HCT116 (cell line): ENCODE measurements at regions not wholly inside any gene's neighbourhood (a gene's known extent, or its start where the extent isn't known, plus 50 kb on each side); places are given as distances from the start of the nearest gene placed in this dataset.

Experiments
- ATAC-seq: fragments of 200-7000 bp; cut with Tn5 transposase; 2 replicates; pipeline ENCODE4 v1.9.1; 2020; ENCODE audit warnings: mild to moderate bottlenecking, moderate library complexity
- BruUV-seq: library from RNA; stranded (reverse); fragments of 400-500 nt; replicated peaks from 2 replicates; lab custom pipeline; 2021; lab: Mats Ljungman, UMichigan
- CTCF ChIA-PET: fragments of 300-600 bp; sonication (Branson Sonifier 250); formaldehyde crosslinking; loops from one replicate; lab custom pipeline; 2021; ENCODE audit warnings: antibody characterized with exemption; lab: Charles Lee
- POLR2A ChIA-PET: fragments of 300-600, 350-600 bp; sonication (Branson Sonifier 250); formaldehyde crosslinking; loops from one replicate; lab custom pipeline; 2021; ENCODE audit warnings: antibody characterized with exemption; lab: Charles Lee
- RAD21 ChIA-PET, 2 experiments: fragments of 300-600 bp; sonication (Branson Sonifier 250); formaldehyde crosslinking; loops; one replicate each; lab custom pipeline; 2023; ENCODE audit warnings: low total read pairs in 2 of 2; ENCODE audit not compliant: uncharacterized antibody in 2 of 2, unreplicated experiment in 2 of 2, low non-redundant PET in 1 of 2; lab: Charles Lee
- DNase-seq: peaks from one replicate; pipeline ENCODE4 v3.0.0-alpha.2; 2010; ENCODE audit warnings: low read depth, low spot score
- H2AFZ ChIP-seq: fragments of 200-600 bp; shearing (Covaris generic), sonication (generic); 2 replicates; pipeline ENCODE4 v1.6.1; 2017; ENCODE audit warnings: low read depth, mixed run types, mixed read lengths, antibody characterized with exemption, low read length; ENCODE audit not compliant: poor library complexity, severe bottlenecking
- H3K27ac ChIP-seq: 2 replicates; pipeline ENCODE4 v1.5.1; 2012; ENCODE audit warnings: low read depth, low read length
- H3K27me3 ChIP-seq: fragments of 200-600 bp; sonication (generic); 2 replicates; pipeline ENCODE4 v1.6.1; 2016; ENCODE audit warnings: mixed run types, low read length, mixed read lengths; ENCODE audit not compliant: insufficient read depth
- H3K36me3 ChIP-seq, 2 experiments: fragments of 200-500 bp in 1 of 2; fragments of 200-600 bp in 1 of 2; sonication (Bioruptor generic) in 1 of 2; sonication (generic) in 1 of 2; 2 replicates each; pipeline versions ENCODE4 v1.5.1 to v1.6.1; 2014 to 2016; ENCODE audit warnings: low read length in 2 of 2, inconsistent platforms in 1 of 2, mixed read lengths in 1 of 2, mixed run types in 1 of 2; ENCODE audit not compliant: insufficient read depth in 2 of 2, control insufficient read depth in 1 of 2
- H3K4me1 ChIP-seq, 2 experiments: fragments of 200-600 bp in 1 of 2; sonication (generic) in 1 of 2; 2 replicates each; pipeline versions ENCODE4 v1.5.1 to v1.6.1; 2012 to 2017; ENCODE audit warnings: low read length in 2 of 2, inconsistent platforms in 1 of 2, mild to moderate bottlenecking in 1 of 2, mixed read lengths in 1 of 2, mixed run types in 1 of 2, moderate library complexity in 1 of 2; ENCODE audit not compliant: insufficient read depth in 2 of 2, control insufficient read depth in 1 of 2
- H3K4me2 ChIP-seq: fragments of 200-600 bp; sonication (generic); 2 replicates; pipeline ENCODE4 v1.6.1; 2017; ENCODE audit warnings: mixed run types, low read length, mixed read lengths
- H3K4me3 ChIP-seq, 2 experiments: fragments of 200-600 bp in 1 of 2; sonication (generic) in 1 of 2; replicated peaks in 1 of 2; 2 replicates each; pipeline ENCODE4 v1.5.1; 2011 to 2016; ENCODE audit warnings: low read length in 2 of 2, control low read depth in 1 of 2, low read depth in 1 of 2, mild to moderate bottlenecking in 1 of 2, mixed read lengths in 1 of 2, mixed run types in 1 of 2
- H3K79me2 ChIP-seq: fragments of 200-600 bp; sonication (generic); 2 replicates; pipeline ENCODE4 v1.6.1; 2017; ENCODE audit warnings: mild to moderate bottlenecking, mixed run types, low read length, moderate library complexity, mixed read lengths; ENCODE audit not compliant: insufficient read depth
- H3K9ac ChIP-seq: fragments of 200-600 bp; sonication (generic); 2 replicates; pipeline ENCODE4 v1.6.1; 2016; ENCODE audit warnings: low read length, mixed read lengths
- H3K9me2 ChIP-seq: fragments of 200-600 bp; sonication (generic), shearing (Covaris generic); 2 replicates; pipeline ENCODE4 v1.6.1; 2017; ENCODE audit warnings: mixed run types, mild to moderate bottlenecking, moderate library complexity; ENCODE audit not compliant: insufficient read depth
- H3K9me3 ChIP-seq, 2 experiments: fragments of 200-500 bp in 1 of 2; fragments of 200-600 bp in 1 of 2; sonication (Bioruptor generic) in 1 of 2; sonication (generic) in 1 of 2; 2 replicates each; pipeline ENCODE4 v1.6.1; 2014 to 2017; ENCODE audit warnings: low read length in 2 of 2, mixed read lengths in 2 of 2, inconsistent platforms in 1 of 2, low read depth in 1 of 2, mild to moderate bottlenecking in 1 of 2, mixed run types in 1 of 2, moderate library complexity in 1 of 2; ENCODE audit not compliant: control insufficient read depth in 1 of 2, insufficient read depth in 1 of 2
- H4K20me1 ChIP-seq: fragments of 200-600 bp; sonication (generic), shearing (Covaris generic); 2 replicates; pipeline ENCODE4 v1.6.1; 2017; ENCODE audit warnings: mixed run types, mild to moderate bottlenecking, moderate library complexity; ENCODE audit not compliant: insufficient read depth
- CEBPB ChIP-seq: IDR thresholded peaks from 2 replicates; pipeline ENCODE4 v1.6.1; 2012; ENCODE audit warnings: low read depth
- EZH2 ChIP-seq: fragments of 200-600 bp; sonication (generic); IDR thresholded peaks from 2 replicates; pipeline ENCODE4 v1.6.1; 2017; ENCODE audit warnings: antibody characterized with exemption, mixed run types
- JUND ChIP-seq: IDR thresholded peaks from 2 replicates; pipeline ENCODE4 v1.6.1; 2012
- POLR2AphosphoS5 ChIP-seq: IDR thresholded peaks from 2 replicates; pipeline ENCODE4 v1.6.1; 2011; ENCODE audit warnings: mild to moderate bottlenecking, low read depth, low read length, moderate library complexity
- RAD21 ChIP-seq: IDR thresholded peaks from 2 replicates; pipeline ENCODE4 v1.6.1; 2012; ENCODE audit warnings: low read depth, mild to moderate bottlenecking
- SIN3A ChIP-seq: IDR thresholded peaks from 2 replicates; pipeline ENCODE4 v1.6.1; 2012; ENCODE audit warnings: low read depth
- SP1 ChIP-seq: IDR thresholded peaks from 2 replicates; pipeline ENCODE4 v1.6.1; 2012; ENCODE audit warnings: low read depth
- intact Hi-C: fragments of 100-400 bp; cut with micrococcal nuclease; formaldehyde crosslinking; loops from 2 replicates; pipeline ENCODE4 v1.10.0; 2022

- no peak for TF ChIP-seq CEBPB
- TF ChIP-seq SP1, result no peak
These were observed 1086.0 kb downstream of the SORCS3 start (continued) for GRCh38 chr10:105727131-105727530.

- ChIA-PET RAD21 (no interaction called here), POLR2A (no interaction called here), CTCF (no interaction called here)
- Histone ChIP-seq H3K27ac (no peak overlapping the region), H3K4me1 (no peaks in the 10 kb centered on the region), H3K79me2 (no peaks in the 10 kb centered on the region), H3K4me3 (no peak overlapping the region), H3K4me2 (no peak overlapping the region), H3K9ac (no peak overlapping the region), H3K36me3 (no peaks in the 10 kb centered on the region), H3K9me2 (no peaks in the 10 kb centered on the region), H4K20me1 (no peaks in the 10 kb centered on the region), H3K27me3 (no peaks in the 10 kb centered on the region), H3K9me3 (peaks cover 19 to 23% of the 10 kb centered on the region in 2 experiments; a peak in 2 of 4 replicates), H2AFZ (no peak overlapping the region)
- DNase-seq, result no peak
- TF ChIP-seq SIN3A (no peak), POLR2AphosphoS5 (no peak), JUND (no peak), EZH2 (no peak)
- intact Hi-C loops, result no loop called here
- no TSS peak for BruUV-seq
- no peak for ATAC-seq
These were observed 1085.1 kb downstream of the SORCS3 start for GRCh38 chr10:105726149-105726548.

- Histone ChIP-seq H3K27ac (no peak overlapping the region), H3K4me1 (no peaks in the 10 kb centered on the region), H3K9me2 (no peaks in the 10 kb centered on the region), H3K4me3 (no peak overlapping the region), H3K4me2 (no peak overlapping the region), H3K79me2 (no peaks in the 10 kb centered on the region), H4K20me1 (no peaks in the 10 kb centered on the region), H3K9ac (no peak overlapping the region), H3K27me3 (no peaks in the 10 kb centered on the region), H3K36me3 (no peaks in the 10 kb centered on the region), H3K9me3 (peaks cover 19 to 23% of the 10 kb centered on the region in 2 experiments; a peak in 2 of 4 replicates), H2AFZ (no peak overlapping the region)
- intact Hi-C loops, result no loop called here
- ATAC-seq (no peak), DNase-seq (no peak)
- no peak for TF ChIP-seq RAD21
- ChIA-PET POLR2A (no interaction called here), CTCF (no interaction called here), RAD21 (no interaction called here)
- no TSS peak for BruUV-seq
These were observed 1083.9 kb downstream of the SORCS3 start for GRCh38 chr10:105725007-105725406.
